ENCODE measurements at regions not wholly inside any gene's neighbourhood (a gene's known extent, or its start where the extent isn't known, plus 50 kb on each side); places are given as distances from the start of the nearest gene placed in this dataset.
"Not testable (repeated sequence)": the region's sequence is repeated elsewhere in the genome, so short reads cannot be mapped to it uniquely, and the experiment has no call there.

- Histone ChIP-seq H3K9me3 (ENCODE audit: low read depth, low read length) (no peaks in the 10 kb centered on the region), H3K36me3 (ENCODE audit: insufficient read depth, low read length) (no peaks in the 10 kb centered on the region), H3K4me3 (no peak overlapping the region), H3K9ac (ENCODE audit: insufficient read length) (no peak overlapping the region), H3K27ac (no peak overlapping the region)
- DNase-seq (ENCODE audit: low read depth, low spot score) = no peak
- no peak for TF ChIP-seq EZH2 (IDR thresholded peaks at IDR 0.05)
- TF ChIP-seq POLR2AphosphoS5 (IDR thresholded peaks at IDR 0.05; ENCODE audit: borderline replicate concordance, low read depth, low read length) = no peak
- TF ChIP-seq FOXP2 (optimal IDR thresholded peaks at IDR 0.05; ENCODE audit: control extremely low read depth, extremely low read length, insufficient read depth) = no peak
These were observed 975.5 kb downstream of the OLFM4 start for GRCh38 chr13:54004026-54004699.

- no peak overlapping the region for H3K9ac ChIP-seq (ENCODE audit: insufficient read length)
- H3K9me3 ChIP-seq (ENCODE audit: low read depth, low read length) = no peaks in the 10 kb centered on the region
- TF ChIP-seq EZH2 (IDR thresholded peaks at IDR 0.05) = no peak
- TF ChIP-seq POLR2AphosphoS5 (IDR thresholded peaks at IDR 0.05; ENCODE audit: borderline replicate concordance, low read depth, low read length) = no peak
- no peak for TF ChIP-seq FOXP2 (optimal IDR thresholded peaks at IDR 0.05; ENCODE audit: control extremely low read depth, extremely low read length, insufficient read depth)
- no peak overlapping the region for H3K4me3 ChIP-seq
- DNase-seq (ENCODE audit: low read depth, low spot score) = no peak
- no peak overlapping the region for H3K27ac ChIP-seq
- no peaks in the 10 kb centered on the region for H3K36me3 ChIP-seq (ENCODE audit: insufficient read depth, low read length)
These were observed 987.9 kb downstream of the OLFM4 start for GRCh38 chr13:54016542-54016941.

DNA sequence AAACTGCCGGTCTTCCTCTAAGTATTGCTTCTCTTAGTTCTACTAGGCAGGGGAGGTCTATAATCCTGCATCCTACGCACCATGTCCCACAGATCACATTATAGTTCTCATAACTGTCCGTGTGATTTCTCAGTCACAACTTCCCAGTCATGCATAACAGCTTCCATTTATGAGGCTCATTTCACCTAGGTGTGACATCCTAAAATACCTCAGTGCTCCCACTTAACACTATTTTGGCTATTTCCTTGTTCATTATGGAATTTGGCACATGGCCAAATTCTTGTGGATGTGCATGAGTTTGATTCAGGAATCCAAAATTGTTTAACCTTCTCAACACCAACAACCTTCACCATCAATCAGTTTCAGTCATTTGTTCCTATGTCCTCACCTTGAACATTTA is 989.9 kb downstream of the OLFM4 start:
- Histone ChIP-seq H3K36me3 (ENCODE audit: insufficient read depth, low read length) (no peaks in the 10 kb centered on the region), H3K9ac (ENCODE audit: insufficient read length) (no peak overlapping the region), H3K27ac (no peak overlapping the region), H3K9me3 (ENCODE audit: low read depth, low read length) (no peaks in the 10 kb centered on the region), H3K4me3 (no peak overlapping the region)
- DNase-seq (ENCODE audit: low read depth, low spot score) = no peak
- TF ChIP-seq POLR2AphosphoS5 (IDR thresholded peaks at IDR 0.05; ENCODE audit: borderline replicate concordance, low read depth, low read length) (no peak), EZH2 (IDR thresholded peaks at IDR 0.05) (no peak)

- Histone ChIP-seq H3K4me3 (no peak overlapping the region), H3K9me3 (ENCODE audit: low read depth, low read length) (peaks cover 7% of the 10 kb centered on the region; the same call in 1 of the 2 replicates), H3K9ac (ENCODE audit: insufficient read length) (peak overlapping the region; percentile 35), H3K36me3 (ENCODE audit: insufficient read depth, low read length) (no peaks in the 10 kb centered on the region), H3K27ac (peak overlapping the region; percentile 4; the same call in 1 of the 2 replicates)
- DNase-seq (ENCODE audit: low read depth, low spot score) = peak; percentile 34
- no peak for TF ChIP-seq FOXP2 (optimal IDR thresholded peaks at IDR 0.05; ENCODE audit: control extremely low read depth, extremely low read length, insufficient read depth)
- no peak for TF ChIP-seq EZH2 (IDR thresholded peaks at IDR 0.05)
- no peak for TF ChIP-seq POLR2AphosphoS5 (IDR thresholded peaks at IDR 0.05; ENCODE audit: borderline replicate concordance, low read depth, low read length)
These were observed 1000.6 kb downstream of the OLFM4 start for GRCh38 chr13:54029226-54029625.

GRCh38 chr13:54029720-54030119 is 1001.1 kb downstream of the OLFM4 start:
- no peak for DNase-seq (ENCODE audit: low read depth, low spot score)
- peak overlapping the region; percentile 28; the same call in 1 of the 2 replicates for H3K27ac ChIP-seq
- TF ChIP-seq EZH2 (IDR thresholded peaks at IDR 0.05) (no peak), POLR2AphosphoS5 (IDR thresholded peaks at IDR 0.05; ENCODE audit: borderline replicate concordance, low read depth, low read length) (no peak), FOXP2 (optimal IDR thresholded peaks at IDR 0.05; ENCODE audit: control extremely low read depth, extremely low read length, insufficient read depth) (no peak)
- H3K36me3 ChIP-seq (ENCODE audit: insufficient read depth, low read length) = no peaks in the 10 kb centered on the region
- peak overlapping the region; percentile 35 for H3K9ac ChIP-seq (ENCODE audit: insufficient read length)
- H3K9me3 ChIP-seq (ENCODE audit: low read depth, low read length) = peaks cover 6% of the 10 kb centered on the region; the same call in 1 of the 2 replicates
- H3K4me3 ChIP-seq = no peak overlapping the region

GRCh38 chr13:54033323-54033861 is 1004.8 kb downstream of the OLFM4 start:
- Histone ChIP-seq H3K9me3 (ENCODE audit: low read depth, low read length) (no peaks in the 10 kb centered on the region), H3K4me3 (no peak overlapping the region), H3K9ac (ENCODE audit: insufficient read length) (no peak overlapping the region), H3K36me3 (ENCODE audit: insufficient read depth, low read length) (no peaks in the 10 kb centered on the region), H3K27ac (no peak overlapping the region)
- TF ChIP-seq POLR2AphosphoS5 (IDR thresholded peaks at IDR 0.05; ENCODE audit: borderline replicate concordance, low read depth, low read length) = no peak
- TF ChIP-seq EZH2 (IDR thresholded peaks at IDR 0.05) = no peak
- no peak for TF ChIP-seq FOXP2 (optimal IDR thresholded peaks at IDR 0.05; ENCODE audit: control extremely low read depth, extremely low read length, insufficient read depth)
- no peak for DNase-seq (ENCODE audit: low read depth, low spot score)

- no peak overlapping the region for H3K4me3 ChIP-seq
- H3K36me3 ChIP-seq (ENCODE audit: insufficient read depth, low read length) = no peaks in the 10 kb centered on the region
- no peak for DNase-seq (ENCODE audit: low read depth, low spot score)
- H3K27ac ChIP-seq = no peak overlapping the region
- H3K9me3 ChIP-seq (ENCODE audit: low read depth, low read length) = no peaks in the 10 kb centered on the region
- no peak overlapping the region for H3K9ac ChIP-seq (ENCODE audit: insufficient read length)
- TF ChIP-seq FOXP2 (optimal IDR thresholded peaks at IDR 0.05; ENCODE audit: control extremely low read depth, extremely low read length, insufficient read depth) = no peak
- no peak for TF ChIP-seq EZH2 (IDR thresholded peaks at IDR 0.05)
- no peak for TF ChIP-seq POLR2AphosphoS5 (IDR thresholded peaks at IDR 0.05; ENCODE audit: borderline replicate concordance, low read depth, low read length)
These were observed 1005.4 kb downstream of the OLFM4 start for GRCh38 chr13:54034047-54034446.

DNA sequence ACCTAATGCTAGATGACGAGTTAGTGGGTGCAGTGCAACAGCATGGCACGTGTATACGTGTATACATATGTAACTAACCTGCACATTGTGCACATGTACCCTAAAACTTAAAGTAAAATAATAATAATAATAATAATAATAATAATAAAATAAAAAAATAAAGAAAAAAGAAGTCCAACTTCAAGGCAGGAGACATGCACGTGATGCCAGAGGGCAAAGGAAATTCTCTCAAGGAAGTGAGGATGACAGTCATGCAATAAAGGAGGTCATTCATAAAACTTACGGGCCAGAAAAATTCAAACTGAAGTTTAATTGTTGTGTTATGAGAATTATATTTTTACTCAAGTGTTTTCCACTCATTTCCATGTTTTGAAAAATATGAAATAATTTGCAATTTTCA is 1028.8 kb downstream of the OLFM4 start:
- H3K9me3 ChIP-seq (ENCODE audit: low read depth, low read length); H3K36me3 ChIP-seq (ENCODE audit: insufficient read depth, low read length); H3K4me3 ChIP-seq; DNase-seq (ENCODE audit: low read depth, low spot score); H3K9ac ChIP-seq (ENCODE audit: insufficient read length); H3K27ac ChIP-seq: not testable (repeated sequence)

- H3K36me3 ChIP-seq (ENCODE audit: insufficient read depth, low read length); H3K4me3 ChIP-seq; DNase-seq (ENCODE audit: low read depth, low spot score); H3K9me3 ChIP-seq (ENCODE audit: low read depth, low read length); H3K27ac ChIP-seq; H3K9ac ChIP-seq (ENCODE audit: insufficient read length): not testable (repeated sequence)
These were observed 1041.3 kb downstream of the OLFM4 start for GRCh38 chr13:54069958-54070357.
